Erythroblast (primary cell): ENCODE measurements at regions not wholly inside any gene's neighbourhood (a gene's known extent, or its start where the extent isn't known, plus 50 kb on each side); places are given as distances from the start of the nearest gene placed in this dataset.

ENCODE experiments used
- GATA1 ChIP-seq: IDR thresholded peaks from 2 replicates; pipeline ENCODE4 v1.6.1; 2011; ENCODE audit warnings: low read depth, mild to moderate bottlenecking, control low read depth, low read length, moderate library complexity
- POLR2A ChIP-seq: IDR thresholded peaks from 2 replicates; pipeline ENCODE4 v1.6.1; 2011; ENCODE audit warnings: mild to moderate bottlenecking, low read length

GRCh38 chr5:23893561-23893960, 386.2 kb downstream of the PRDM9 start:
- TF ChIP-seq POLR2A, result no peak
- TF ChIP-seq GATA1, result no peak
